Activated naive CD4-positive, alpha-beta T cell treated with anti-CD3 and anti-CD28 coated beads, Interleukin-2, amount 10 ng/mL, durations not matched to agents 7 days and 5 days (primary cell): ENCODE measurements at regions not wholly inside any gene's neighbourhood (a gene's known extent, or its start where the extent isn't known, plus 50 kb on each side); places are given as distances from the start of the nearest gene placed in this dataset.
A peak's percentile ranks its signal among the peaks of the same experiment; 100 is the strongest.

Experiments
- CTCF ChIA-PET: fragments of 350-600 bp; sonication (Branson Sonifier 250); formaldehyde crosslinking; loops from one replicate; lab custom pipeline; 2021; ENCODE audit warnings: antibody characterized with exemption; lab: Charles Lee
- DNase-seq: peaks from one replicate; pipeline ENCODE4 v3.0.0-alpha.2; 2020
- H3K27ac Mint-ChIP-seq: one replicate; pipeline ENCODE4 v1.8.0; 2021; ENCODE audit warnings: mild to moderate bottlenecking, moderate library complexity, mixed read lengths
- H3K27me3 Mint-ChIP-seq: one replicate; pipeline ENCODE4 v1.8.0; 2021; ENCODE audit warnings: mild to moderate bottlenecking, mixed read lengths
- H3K36me3 Mint-ChIP-seq: one replicate; pipeline ENCODE4 v1.8.0; 2021; ENCODE audit warnings: mixed read lengths
- H3K4me1 Mint-ChIP-seq: one replicate; pipeline ENCODE4 v1.8.0; 2021; ENCODE audit warnings: mixed read lengths
- H3K4me3 Mint-ChIP-seq: one replicate; pipeline ENCODE4 v1.8.0; 2021; ENCODE audit warnings: mild to moderate bottlenecking, moderate library complexity, mixed read lengths
- H3K9me3 Mint-ChIP-seq: one replicate; pipeline ENCODE4 v1.8.0; 2021; ENCODE audit warnings: mixed read lengths

GRCh38 chr12:4223273-4223845, 50.2 kb upstream of the CCND2 start:
- CTCF ChIA-PET, result interaction anchor here (0.6 kb wide), 1 partner anchor 344 kb away, joined by 3 read pairs; no protein-coding TSS in a partner anchor
- Mint-ChIP-seq H3K27ac (peak overlapping the region; percentile 24), H3K4me3 (no peak overlapping the region)

GRCh38 chr12:4221258-4221620, 52.3 kb upstream of the CCND2 start:
- peaks cover 1% of the 10 kb centered on the region for H3K9me3 Mint-ChIP-seq
- peaks cover 32% of the 10 kb centered on the region for H3K27me3 Mint-ChIP-seq
- peaks cover 22% of the 10 kb centered on the region for H3K4me1 Mint-ChIP-seq
- DNase-seq, result no peak
- CTCF ChIA-PET, result no interaction called here
- H3K36me3 Mint-ChIP-seq, result no peaks in the 10 kb centered on the region
- no peak overlapping the region for H3K27ac Mint-ChIP-seq
- no peak overlapping the region for H3K4me3 Mint-ChIP-seq

More at GRCh38 chr12:4223273-4223845, 50.2 kb upstream of the CCND2 start:
- Mint-ChIP-seq H3K36me3 (no peaks in the 10 kb centered on the region), H3K27me3 (peaks cover 45% of the 10 kb centered on the region), H3K9me3 (peaks cover 1% of the 10 kb centered on the region), H3K4me1 (peaks cover 17% of the 10 kb centered on the region)
- no peak for DNase-seq

DNA sequence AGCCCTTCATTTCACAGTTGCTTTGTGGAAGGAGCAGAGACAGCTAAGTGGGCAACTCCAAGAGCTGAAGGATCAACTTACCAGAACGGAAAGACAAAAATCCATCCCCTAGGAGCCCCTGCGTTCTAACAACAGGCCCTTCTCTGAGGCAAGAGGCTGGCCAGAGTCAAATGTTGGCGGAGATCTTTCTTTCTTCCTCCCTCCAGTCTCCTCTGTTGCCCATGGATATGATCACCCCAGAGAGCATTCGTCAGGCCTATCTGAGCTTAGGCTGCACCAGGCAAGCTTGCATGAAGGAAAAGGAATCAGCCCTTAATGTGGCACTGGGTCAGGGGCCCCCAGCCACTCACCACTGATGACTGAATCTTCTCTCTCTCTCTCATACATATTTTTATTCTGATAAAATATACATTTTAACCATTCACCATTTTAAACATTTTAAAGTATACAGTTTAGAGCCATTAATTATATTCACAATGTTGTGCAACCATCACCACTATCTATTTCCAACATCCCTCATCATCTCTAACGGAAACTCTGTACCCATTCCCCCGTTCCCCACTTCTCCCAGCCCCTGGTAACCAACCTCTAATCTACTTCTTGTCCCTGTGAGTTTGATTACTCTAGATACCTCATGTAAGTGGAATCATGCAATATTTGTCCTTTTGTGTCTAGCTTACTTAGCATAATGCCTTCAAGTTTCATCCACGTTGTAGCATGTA, 52.9 kb upstream of the CCND2 start:
- peaks cover 28% of the 10 kb centered on the region for H3K4me1 Mint-ChIP-seq
- CTCF ChIA-PET, result no interaction called here

GRCh38 chr12:4217091-4217490, 56.5 kb upstream of the CCND2 start:
- H3K4me1 Mint-ChIP-seq, result peaks cover 31% of the 10 kb centered on the region
- H3K36me3 Mint-ChIP-seq, result peaks cover 3% of the 10 kb centered on the region
- no peak overlapping the region for H3K4me3 Mint-ChIP-seq
- no peak for DNase-seq
- no peaks in the 10 kb centered on the region for H3K9me3 Mint-ChIP-seq
- H3K27ac Mint-ChIP-seq, result no peak overlapping the region
- peaks cover 16% of the 10 kb centered on the region for H3K27me3 Mint-ChIP-seq
- CTCF ChIA-PET, result interaction anchor here (2.2 kb wide), 1 partner anchor 12 kb away, joined by 7 read pairs; no protein-coding TSS in a partner anchor

More for the DNA sequence above, 52.9 kb upstream of the CCND2 start:
- H3K36me3 Mint-ChIP-seq, result no peaks in the 10 kb centered on the region
- peaks cover 27% of the 10 kb centered on the region for H3K27me3 Mint-ChIP-seq
- DNase-seq, result no peak
- H3K9me3 Mint-ChIP-seq, result peaks cover 1% of the 10 kb centered on the region
- H3K27ac Mint-ChIP-seq, result no peak overlapping the region
- H3K4me3 Mint-ChIP-seq, result no peak overlapping the region

- Mint-ChIP-seq H3K27ac (no peak overlapping the region), H3K4me3 (no peak overlapping the region), H3K4me1 (peaks cover 31% of the 10 kb centered on the region), H3K36me3 (peaks cover 3% of the 10 kb centered on the region), H3K9me3 (no peaks in the 10 kb centered on the region), H3K27me3 (peaks cover 20% of the 10 kb centered on the region)
- CTCF ChIA-PET, result interaction anchor here (0.7 to 2.2 kb wide), 10 partner anchors 11 to 331 kb away, joined by 3 to 11 read pairs (median 5); no protein-coding TSS in a partner anchor
- no peak for DNase-seq
Measured at GRCh38 chr12:4216187-4216927, 57.2 kb upstream of the CCND2 start.

DNA sequence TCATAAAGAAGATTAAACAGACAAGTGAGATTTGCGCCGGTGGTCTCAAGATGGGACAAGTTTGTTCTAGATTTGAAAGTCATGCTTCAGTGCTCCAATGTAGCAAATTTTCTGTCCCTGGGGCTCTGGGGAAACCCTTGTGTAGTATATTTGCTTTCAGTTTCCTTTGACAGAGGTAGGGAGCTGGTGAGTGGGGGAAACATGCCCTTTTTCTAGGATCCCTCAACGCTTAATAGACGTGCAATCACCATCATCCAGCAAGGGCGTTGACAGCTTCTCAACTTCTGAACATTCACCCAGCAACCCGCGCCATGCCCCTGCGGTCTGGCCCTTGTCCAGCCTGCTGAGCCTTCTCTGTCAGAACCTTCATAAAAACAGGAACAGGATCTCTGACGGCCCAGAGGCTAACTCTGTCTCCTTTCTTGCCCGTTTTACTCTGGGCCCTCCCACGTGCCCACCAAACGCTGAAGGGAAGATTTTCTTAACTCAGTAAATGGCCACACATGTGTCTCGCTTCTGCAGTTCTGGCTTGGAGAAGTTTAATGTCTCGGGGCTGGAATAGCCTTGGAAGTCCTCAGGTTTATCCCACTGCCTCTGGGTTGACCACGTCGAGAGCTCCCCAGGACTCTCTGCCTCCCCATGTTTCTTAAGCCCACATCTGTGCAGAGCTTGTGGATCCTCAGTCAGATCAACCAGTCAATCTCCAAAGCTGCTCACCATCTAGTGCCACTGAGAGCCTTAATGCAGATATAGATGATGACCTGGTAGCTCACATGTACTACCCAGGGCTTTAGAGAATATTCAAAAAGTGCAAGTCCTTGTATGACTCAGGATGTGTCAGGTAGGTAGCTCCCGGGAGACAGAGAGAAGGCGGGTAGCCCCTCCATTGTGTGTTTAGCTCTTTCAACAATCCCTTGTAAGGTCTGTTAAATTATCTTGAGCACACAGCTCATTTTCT, 58.1 kb upstream of the CCND2 start:
- H3K27me3 Mint-ChIP-seq, result peaks cover 22% of the 10 kb centered on the region
- H3K4me1 Mint-ChIP-seq, result peaks cover 31% of the 10 kb centered on the region
- H3K27ac Mint-ChIP-seq, result peak overlapping the region; percentile 83
- H3K9me3 Mint-ChIP-seq, result no peaks in the 10 kb centered on the region
- peak; percentile 50 for DNase-seq
- CTCF ChIA-PET, result interaction anchor here (0.7 to 2.2 kb wide), 10 partner anchors 10 to 330 kb away, joined by 3 to 11 read pairs (median 5); no protein-coding TSS in a partner anchor
- peaks cover 3% of the 10 kb centered on the region for H3K36me3 Mint-ChIP-seq
- peak overlapping the region; percentile 45 for H3K4me3 Mint-ChIP-seq

- Mint-ChIP-seq H3K4me3 (peak overlapping the region; percentile 45), H3K27ac (peak overlapping the region; percentile 83), H3K27me3 (peaks cover 17% of the 10 kb centered on the region), H3K36me3 (peaks cover 3% of the 10 kb centered on the region), H3K9me3 (no peaks in the 10 kb centered on the region), H3K4me1 (peaks cover 31% of the 10 kb centered on the region)
- DNase-seq, result no peak
- CTCF ChIA-PET, result interaction anchor here (1.3 to 2.2 kb wide), 3 partner anchors 57 to 71 kb away, joined by 4 to 11 read pairs (median 10); no protein-coding TSS in a partner anchor
Measured at GRCh38 chr12:4214877-4215228, 58.7 kb upstream of the CCND2 start.

GRCh38 chr12:4213471-4213870, 60.1 kb upstream of the CCND2 start:
- no peak for DNase-seq
- Mint-ChIP-seq H3K9me3 (no peaks in the 10 kb centered on the region), H3K4me3 (no peak overlapping the region), H3K4me1 (peaks cover 27% of the 10 kb centered on the region), H3K27ac (no peak overlapping the region), H3K36me3 (peaks cover 3% of the 10 kb centered on the region), H3K27me3 (peaks cover 14% of the 10 kb centered on the region)
- CTCF ChIA-PET, result interaction anchor here (0.5 to 0.9 kb wide), 3 partner anchors 9 to 1318 kb away, joined by 3 to 4 read pairs (median 3); no protein-coding TSS in a partner anchor

DNA sequence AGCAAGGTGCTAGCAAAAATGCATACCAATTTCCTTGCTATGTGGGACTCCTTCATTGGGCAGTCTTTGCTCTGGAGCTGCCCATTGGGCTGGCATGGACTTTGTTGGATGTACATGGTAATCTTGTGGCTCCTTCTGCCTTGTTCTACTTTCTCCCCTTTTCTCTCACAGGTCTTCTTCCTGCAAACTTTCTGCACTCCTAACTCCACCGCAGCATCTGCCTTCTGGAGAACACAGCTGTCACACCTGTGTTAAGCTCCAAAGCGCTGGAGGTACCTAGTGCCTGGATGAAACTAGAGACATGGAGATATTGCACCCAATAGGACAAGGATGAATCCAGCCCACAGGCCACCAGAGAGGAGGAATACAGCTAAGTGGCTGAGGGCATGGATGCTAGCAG, 60.7 kb upstream of the CCND2 start:
- CTCF ChIA-PET, result interaction anchor here (0.8 kb wide), 1 partner anchor 8 kb away, joined by 3 read pairs; no protein-coding TSS in a partner anchor
- Mint-ChIP-seq H3K9me3 (no peaks in the 10 kb centered on the region), H3K4me3 (no peak overlapping the region), H3K27me3 (peaks cover 14% of the 10 kb centered on the region), H3K4me1 (peaks cover 27% of the 10 kb centered on the region), H3K27ac (peak overlapping the region; percentile 6), H3K36me3 (peaks cover 3% of the 10 kb centered on the region)
- DNase-seq, result no peak

- Mint-ChIP-seq H3K9me3 (no peaks in the 10 kb centered on the region), H3K4me3 (no peak overlapping the region), H3K27ac (no peak overlapping the region), H3K27me3 (peaks cover 17% of the 10 kb centered on the region), H3K36me3 (peaks cover 3% of the 10 kb centered on the region), H3K4me1 (peaks cover 23% of the 10 kb centered on the region)
- no peak for DNase-seq
- CTCF ChIA-PET, result interaction anchor here (1.0 kb wide), 1 partner anchor 18 kb away, joined by 3 read pairs; no protein-coding TSS in a partner anchor
Measured at GRCh38 chr12:4211372-4211771, 62.2 kb upstream of the CCND2 start.

GRCh38 chr12:4210183-4210582, 63.4 kb upstream of the CCND2 start:
- H3K27ac Mint-ChIP-seq, result no peak overlapping the region
- DNase-seq, result no peak
- H3K4me3 Mint-ChIP-seq, result no peak overlapping the region
- H3K9me3 Mint-ChIP-seq, result no peaks in the 10 kb centered on the region
- H3K27me3 Mint-ChIP-seq, result peaks cover 27% of the 10 kb centered on the region
- peaks cover 11% of the 10 kb centered on the region for H3K4me1 Mint-ChIP-seq
- CTCF ChIA-PET, result interaction anchor here (1.0 kb wide), 1 partner anchor 8 kb away, joined by 3 read pairs; no protein-coding TSS in a partner anchor
- H3K36me3 Mint-ChIP-seq, result peaks cover 2% of the 10 kb centered on the region

- Mint-ChIP-seq H3K36me3 (no peaks in the 10 kb centered on the region), H3K9me3 (no peaks in the 10 kb centered on the region), H3K4me3 (no peak overlapping the region), H3K27ac (no peak overlapping the region), H3K4me1 (no peaks in the 10 kb centered on the region), H3K27me3 (peaks cover 35% of the 10 kb centered on the region)
- CTCF ChIA-PET, result no interaction called here
- DNase-seq, result no peak
Measured at GRCh38 chr12:4206470-4206869, 67.1 kb upstream of the CCND2 start.

- CTCF ChIA-PET, result interaction anchor here (0.7 to 0.9 kb wide), 2 partner anchors 9 to 10 kb away, joined by 3 to 4 read pairs; no protein-coding TSS in a partner anchor
- no peak overlapping the region for H3K27ac Mint-ChIP-seq
- H3K27me3 Mint-ChIP-seq, result peaks cover 39% of the 10 kb centered on the region
- H3K9me3 Mint-ChIP-seq, result no peaks in the 10 kb centered on the region
- no peak overlapping the region for H3K4me3 Mint-ChIP-seq
- H3K36me3 Mint-ChIP-seq, result no peaks in the 10 kb centered on the region
- no peak for DNase-seq
- peaks cover 3% of the 10 kb centered on the region for H3K4me1 Mint-ChIP-seq
Measured at GRCh38 chr12:4203772-4204376, 69.7 kb upstream of the CCND2 start.
